Gastroesophageal sphincter (tissue), 3 donors: ENCODE measurements at regions not wholly inside any gene's neighbourhood (a gene's known extent, or its start where the extent isn't known, plus 50 kb on each side); places are given as distances from the start of the nearest gene placed in this dataset.
"Not testable (repeated sequence)": the region's sequence is repeated elsewhere in the genome, so short reads cannot be mapped to it uniquely, and the experiment has no call there.

Experiments used
- CTCF ChIP-seq, 4 experiments: fragments of 200-600 bp in 2 of 4; fragments of 450-650 bp in 2 of 4; sonication (generic) in 1 of 4; IDR thresholded peaks; one replicate each; pipeline ENCODE4 v1.5.1; 2017 to 2019; ENCODE audit warnings: antibody characterized with exemption in 4 of 4, mild to moderate bottlenecking in 2 of 4, moderate library complexity in 2 of 4
- EP300 ChIP-seq: sonication (generic); formaldehyde crosslinking; IDR thresholded peaks from one replicate; pipeline ENCODE4 v1.6.1; 2017; ENCODE audit warnings: antibody characterized with exemption, mild to moderate bottlenecking
- POLR2A ChIP-seq, 2 donors: fragments of 450-650 bp; IDR thresholded peaks; one replicate each; pipeline ENCODE4 v1.6.1; 2017; ENCODE audit warnings: antibody characterized with exemption in 2 of 2, mild to moderate bottlenecking in 2 of 2, moderate library complexity in 1 of 2

DNA sequence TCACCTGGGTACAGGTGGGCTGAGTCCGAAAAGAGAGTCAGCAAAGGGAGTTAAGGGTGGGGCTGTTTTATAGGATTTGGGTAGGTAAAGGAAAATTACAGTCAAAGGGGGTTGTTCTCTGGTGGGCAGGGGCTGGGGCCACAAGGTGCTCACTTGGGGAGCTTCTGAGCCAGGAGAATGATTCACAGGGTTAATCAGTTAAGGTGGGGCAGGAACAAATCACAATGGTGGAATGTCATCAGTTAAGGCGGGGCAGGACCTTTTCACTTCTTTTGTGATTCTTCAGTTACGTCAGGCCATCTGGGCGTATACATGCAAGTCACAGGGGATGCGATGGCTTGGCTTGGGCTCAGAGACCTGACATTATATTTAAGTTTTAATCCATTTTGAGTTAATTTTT is 179.7 kb upstream of the TRPC7 start:
- not testable (repeated sequence) for TF ChIP-seq CTCF (IDR thresholded peaks at IDR 0.05); EP300; POLR2A (IDR thresholded peaks at IDR 0.05)
